Mesendoderm (in vitro differentiated cells): ENCODE measurements at regions not wholly inside any gene's neighbourhood (a gene's known extent, or its start where the extent isn't known, plus 50 kb on each side); places are given as distances from the start of the nearest gene placed in this dataset.

Experiments used
- DNase-seq: peaks from one replicate; pipeline ENCODE4 v3.0.0; 2013
- H2AK5ac ChIP-seq: 2 replicates; pipeline ENCODE4 v1.6.1; 2013; ENCODE audit warnings: low read length, inconsistent platforms
- H2BK120ac ChIP-seq: 2 replicates; pipeline ENCODE4 v1.6.1; 2013; ENCODE audit warnings: low read depth, mild to moderate bottlenecking, low read length, moderate library complexity, mixed read lengths
- H2BK15ac ChIP-seq: replicated peaks from 2 replicates; pipeline ENCODE4 v1.6.1; 2013; ENCODE audit warnings: low read depth, mild to moderate bottlenecking, moderate library complexity
- H2BK5ac ChIP-seq: 2 replicates; pipeline ENCODE4 v1.6.1; 2013; ENCODE audit warnings: low read length, inconsistent platforms
- H3K18ac ChIP-seq: 2 replicates; pipeline ENCODE4 v1.6.1; 2013; ENCODE audit warnings: mild to moderate bottlenecking, low read length, mixed read lengths
- H3K23ac ChIP-seq: one replicate; pipeline ENCODE4 v1.6.1; 2013; ENCODE audit warnings: low read length
- H3K27ac ChIP-seq: 2 replicates; pipeline ENCODE4 v1.5.1; 2013; ENCODE audit warnings: low read depth, mild to moderate bottlenecking, inconsistent platforms, low read length, moderate library complexity
- H3K27me3 ChIP-seq: 2 replicates; pipeline ENCODE4 v1.6.1; 2013; ENCODE audit warnings: low read length, control low read depth, mild to moderate bottlenecking, inconsistent platforms; ENCODE audit not compliant: insufficient read depth, poor library complexity
- H3K36me3 ChIP-seq: 2 replicates; pipeline ENCODE4 v1.6.1; 2013; ENCODE audit warnings: low read length, inconsistent platforms; ENCODE audit not compliant: control insufficient read depth, insufficient read depth
- H3K4ac ChIP-seq: one replicate; pipeline ENCODE4 v1.6.1; 2013; ENCODE audit warnings: low read depth, mild to moderate bottlenecking, low read length, moderate library complexity
- H3K4me1 ChIP-seq: 2 replicates; pipeline ENCODE4 v1.6.1; 2013; ENCODE audit warnings: low read depth, low read length, inconsistent platforms; ENCODE audit not compliant: control insufficient read depth
- H3K4me2 ChIP-seq: 2 replicates; pipeline ENCODE4 v1.6.1; 2013; ENCODE audit warnings: low read length
- H3K4me3 ChIP-seq: 2 replicates; pipeline ENCODE4 v1.5.1; 2013; ENCODE audit warnings: mild to moderate bottlenecking, low read length
- H3K56ac ChIP-seq: one replicate; pipeline ENCODE4 v1.6.1; 2013; ENCODE audit warnings: low read length
- H3K79me1 ChIP-seq: 2 replicates; pipeline ENCODE4 v1.6.1; 2013; ENCODE audit warnings: low read length, inconsistent platforms
- H3K79me2 ChIP-seq: 2 replicates; pipeline ENCODE4 v1.6.1; 2013; ENCODE audit warnings: mild to moderate bottlenecking, low read length; ENCODE audit not compliant: control insufficient read depth, insufficient read depth
- H3K9ac ChIP-seq: 2 replicates; pipeline ENCODE4 v1.6.1; 2013; ENCODE audit warnings: low read length, inconsistent platforms
- H4K5ac ChIP-seq: one replicate; pipeline ENCODE4 v1.6.1; 2013; ENCODE audit warnings: low read length
- H4K8ac ChIP-seq: one replicate; pipeline ENCODE4 v1.6.1; 2013; ENCODE audit warnings: low read depth, mild to moderate bottlenecking, control low read depth, low read length, moderate library complexity
- WGBS: extraction: QIAGEN DNeasy Blood & Tissue Kit; methylation state at CpG from one replicate; pipeline ENCODE4 v1.1.7; 2013; ENCODE audit warnings: low lambda C conversion rate, missing lambda C conversion rate; ENCODE audit not compliant: insufficient coverage; ENCODE audit errors: extremely low coverage; 5-methylcytosine and 5-hydroxymethylcytosine counted together

DNA sequence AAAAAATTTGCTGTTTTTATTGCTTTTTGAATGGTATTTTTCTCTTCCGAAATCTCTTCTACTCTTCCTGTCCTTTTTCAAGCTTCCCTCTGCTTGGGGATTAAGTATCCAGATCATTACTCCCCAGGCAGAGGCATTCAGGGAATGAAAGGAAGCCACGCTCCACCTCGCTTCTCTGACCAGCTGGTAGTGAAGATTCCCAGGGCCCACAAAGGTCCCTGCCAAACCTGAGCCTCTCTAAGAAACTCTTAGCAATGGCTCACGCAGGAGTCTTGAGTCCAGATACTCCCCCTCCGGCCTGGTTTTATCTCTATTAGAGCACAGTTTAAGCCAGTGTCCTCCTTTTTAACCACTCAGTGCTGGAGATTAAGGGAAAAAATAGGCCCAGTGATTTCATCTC is 51.4 kb upstream of the SOD3 start:
- no peak overlapping the region for H3K9ac ChIP-seq
- H3K4me2 ChIP-seq: no peak overlapping the region
- H3K4me3 ChIP-seq: no peak overlapping the region
- H3K79me2 ChIP-seq: no peaks in the 10 kb centered on the region
- WGBS: no CpG with 5 or more reads among the region's 5 CpGs
- H2BK120ac ChIP-seq: no peak overlapping the region
- H3K23ac ChIP-seq: no peak overlapping the region
- no peak overlapping the region for H3K56ac ChIP-seq
- H3K36me3 ChIP-seq: no peaks in the 10 kb centered on the region
- no peak overlapping the region for H4K8ac ChIP-seq
- H4K5ac ChIP-seq: no peak overlapping the region
- H3K79me1 ChIP-seq: no peaks in the 10 kb centered on the region
- H3K18ac ChIP-seq: no peak overlapping the region
- H3K4me1 ChIP-seq: no peaks in the 10 kb centered on the region
- no peak overlapping the region for H3K4ac ChIP-seq
- no peaks in the 10 kb centered on the region for H3K27me3 ChIP-seq
- H2AK5ac ChIP-seq: no peak overlapping the region
- H3K27ac ChIP-seq: no peak overlapping the region
- H2BK5ac ChIP-seq: no peak overlapping the region
- peak; percentile 75 for DNase-seq
- H2BK15ac ChIP-seq: no peak overlapping the region

DNA sequence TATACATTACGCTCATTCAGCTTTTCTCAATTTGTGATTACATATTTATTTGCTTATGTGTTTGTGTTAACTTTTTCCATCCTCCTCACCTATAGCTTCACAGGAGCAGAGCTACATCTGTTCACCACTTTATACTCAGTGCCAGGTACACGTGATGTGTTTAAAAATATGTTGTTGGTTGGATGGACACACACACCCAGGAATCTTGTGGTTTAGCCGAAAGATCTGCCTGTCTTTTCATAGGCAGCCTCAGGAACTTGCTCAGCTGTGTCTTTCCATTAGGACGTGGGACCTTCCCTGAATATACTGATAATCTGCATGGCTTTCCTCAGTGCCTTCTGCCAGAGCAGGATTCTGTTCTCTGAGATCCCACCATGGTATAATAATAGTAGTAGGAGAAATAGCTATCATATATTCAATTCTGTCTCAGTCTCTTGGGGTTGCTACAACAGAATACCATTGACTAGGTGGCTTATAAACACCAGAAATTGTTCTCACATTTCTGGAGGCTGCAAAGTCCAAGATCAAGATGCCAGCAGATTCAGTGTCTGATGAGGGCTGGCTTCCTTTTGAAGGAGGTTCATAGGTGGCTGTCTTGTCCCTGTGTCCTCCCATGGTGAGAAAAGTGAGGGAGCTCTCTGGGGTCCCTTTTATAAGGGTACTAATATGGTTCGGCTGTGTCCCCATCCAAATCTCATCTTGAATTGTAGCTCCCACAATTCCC is 50.0 kb upstream of the SOD3 start:
- Histone ChIP-seq H2BK15ac (no peak overlapping the region), H4K5ac (no peak overlapping the region), H3K36me3 (no peaks in the 10 kb centered on the region), H3K18ac (no peak overlapping the region), H3K4ac (no peak overlapping the region), H3K79me2 (no peaks in the 10 kb centered on the region), H3K4me3 (no peak overlapping the region), H3K27ac (no peak overlapping the region), H3K79me1 (no peaks in the 10 kb centered on the region), H2AK5ac (no peak overlapping the region), H3K23ac (no peak overlapping the region), H3K56ac (no peak overlapping the region), H4K8ac (no peak overlapping the region), H2BK120ac (no peak overlapping the region), H2BK5ac (no peak overlapping the region), H3K4me2 (no peak overlapping the region), H3K4me1 (no peaks in the 10 kb centered on the region), H3K9ac (no peak overlapping the region), H3K27me3 (no peaks in the 10 kb centered on the region)
- DNase-seq: no peak
- WGBS: no CpG with 5 or more reads among the region's 5 CpGs
